HL-60 (cell line): ENCODE measurements at regions not wholly inside any gene's neighbourhood (a gene's known extent, or its start where the extent isn't known, plus 50 kb on each side); places are given as distances from the start of the nearest gene placed in this dataset.

Source experiments
- DNase-seq, 2 experiments: peaks; one replicate each; pipeline ENCODE4 v3.0.0-alpha.2; 2010 to 2020; ENCODE audit warnings: low read depth in 1 of 2, low spot score in 1 of 2
- H3K27ac ChIP-seq: fragments of 250-450 bp; sonication (Bioruptor Pico); replicated peaks from 2 replicates; pipeline ENCODE4 v1.5.1; 2020; ENCODE audit warnings: mild to moderate bottlenecking, moderate library complexity
- H3K27me3 ChIP-seq: fragments of 250-450 bp; sonication (Bioruptor Pico); 2 replicates; pipeline ENCODE4 v1.5.1; 2021; ENCODE audit warnings: mild to moderate bottlenecking, moderate library complexity; ENCODE audit not compliant: insufficient read depth, poor library complexity, severe bottlenecking
- H3K4me3 ChIP-seq: replicated peaks from 2 replicates; pipeline ENCODE4 v1.5.1; 2011; ENCODE audit warnings: mild to moderate bottlenecking, control low read depth, low read length; ENCODE audit not compliant: insufficient read depth
- GABPA ChIP-seq: IDR thresholded peaks from 2 replicates; pipeline ENCODE4 v1.6.1; 2012; ENCODE audit warnings: low read depth
- POLR2AphosphoS5 ChIP-seq: IDR thresholded peaks from 2 replicates; pipeline ENCODE4 v1.6.1; 2012; ENCODE audit warnings: low read depth
- REST ChIP-seq: IDR thresholded peaks from 2 replicates; pipeline ENCODE4 v1.6.1; 2012; ENCODE audit warnings: low read depth; ENCODE audit not compliant: insufficient replicate concordance
- SPI1 ChIP-seq: IDR thresholded peaks from 2 replicates; pipeline ENCODE4 v1.6.1; 2012; ENCODE audit warnings: low read depth, mild to moderate bottlenecking, borderline replicate concordance
- TF ChIP-seq, protein P1 (sequence below): IDR thresholded peaks from one replicate; pipeline ENCODE4 v1.5.1; 2011; ENCODE audit warnings: low read length, control low read depth, inconsistent platforms; ENCODE audit not compliant: insufficient read depth

DNA sequence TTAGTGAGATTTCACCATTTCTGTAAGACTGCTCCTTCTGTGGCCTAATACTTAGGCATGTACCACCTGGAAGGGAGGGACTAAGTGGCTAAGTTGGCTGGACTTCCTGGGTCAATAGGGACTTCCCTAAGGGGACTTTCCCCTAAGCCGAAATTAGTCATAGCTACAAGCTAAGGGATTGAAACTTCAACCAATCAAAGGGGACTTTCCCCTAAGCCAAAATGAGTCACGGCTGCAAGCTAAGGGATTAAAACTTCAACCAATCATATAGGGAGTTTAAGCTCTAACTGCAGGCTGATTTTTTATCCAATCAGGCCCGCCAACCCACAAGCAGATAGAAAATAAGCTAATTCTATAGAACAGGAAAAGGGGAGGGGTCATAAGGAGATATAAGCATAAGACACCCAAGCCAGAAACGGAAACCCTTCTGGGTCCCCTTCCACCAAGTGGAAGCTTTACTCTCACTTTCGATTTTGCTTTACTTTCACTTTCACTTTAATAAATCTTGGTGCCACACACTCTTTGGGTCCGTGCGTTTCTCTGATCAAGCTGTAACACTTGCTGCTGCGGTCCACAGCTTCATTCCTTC lies 382.8 kb downstream of the KLHL4 start:
- TF ChIP-seq REST (no peak), SPI1 (no peak), GABPA (no peak), POLR2AphosphoS5 (no peak)
- TF ChIP-seq, protein P1, sequence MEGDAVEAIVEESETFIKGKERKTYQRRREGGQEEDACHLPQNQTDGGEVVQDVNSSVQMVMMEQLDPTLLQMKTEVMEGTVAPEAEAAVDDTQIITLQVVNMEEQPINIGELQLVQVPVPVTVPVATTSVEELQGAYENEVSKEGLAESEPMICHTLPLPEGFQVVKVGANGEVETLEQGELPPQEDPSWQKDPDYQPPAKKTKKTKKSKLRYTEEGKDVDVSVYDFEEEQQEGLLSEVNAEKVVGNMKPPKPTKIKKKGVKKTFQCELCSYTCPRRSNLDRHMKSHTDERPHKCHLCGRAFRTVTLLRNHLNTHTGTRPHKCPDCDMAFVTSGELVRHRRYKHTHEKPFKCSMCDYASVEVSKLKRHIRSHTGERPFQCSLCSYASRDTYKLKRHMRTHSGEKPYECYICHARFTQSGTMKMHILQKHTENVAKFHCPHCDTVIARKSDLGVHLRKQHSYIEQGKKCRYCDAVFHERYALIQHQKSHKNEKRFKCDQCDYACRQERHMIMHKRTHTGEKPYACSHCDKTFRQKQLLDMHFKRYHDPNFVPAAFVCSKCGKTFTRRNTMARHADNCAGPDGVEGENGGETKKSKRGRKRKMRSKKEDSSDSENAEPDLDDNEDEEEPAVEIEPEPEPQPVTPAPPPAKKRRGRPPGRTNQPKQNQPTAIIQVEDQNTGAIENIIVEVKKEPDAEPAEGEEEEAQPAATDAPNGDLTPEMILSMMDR = no peak
- DNase-seq = no peak
- Histone ChIP-seq H3K27ac (no peak overlapping the region), H3K27me3 (no peaks in the 10 kb centered on the region), H3K4me3 (no peak overlapping the region)

DNA sequence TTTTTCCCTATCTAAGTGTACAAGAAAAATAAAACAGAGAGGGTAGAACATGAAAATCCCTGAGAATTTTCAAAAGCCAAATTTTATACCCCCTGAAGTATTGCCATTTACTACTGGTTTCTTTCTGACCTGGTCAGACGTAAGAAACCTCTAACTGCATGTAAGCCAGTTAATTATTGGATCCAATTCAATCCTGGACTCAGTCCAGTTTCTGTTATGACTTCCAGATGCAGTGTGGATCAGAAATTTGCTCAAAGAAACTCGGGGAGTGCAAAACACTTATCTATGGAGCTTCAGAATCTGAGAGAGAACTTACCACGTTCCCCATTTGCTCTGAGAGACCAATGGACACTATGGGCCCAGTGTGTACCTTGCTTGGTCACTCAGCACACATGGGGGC lies 383.5 kb downstream of the KLHL4 start:
- Histone ChIP-seq H3K4me3 (no peak overlapping the region), H3K27me3 (no peaks in the 10 kb centered on the region), H3K27ac (no peak overlapping the region)
- TF ChIP-seq POLR2AphosphoS5 = no peak
- no peak for DNase-seq

- H3K27me3 ChIP-seq = no peaks in the 10 kb centered on the region
- H3K27ac ChIP-seq = no peak overlapping the region
- no peak for DNase-seq
- no peak overlapping the region for H3K4me3 ChIP-seq
- no peak for TF ChIP-seq GABPA
- TF ChIP-seq SPI1 = no peak
- no peak for TF ChIP-seq POLR2AphosphoS5
- TF ChIP-seq, protein P1 = no peak
- TF ChIP-seq REST = no peak
These were observed 397.1 kb downstream of the KLHL4 start for GRCh38 chrX:87914726-87915125.

GRCh38 chrX:87924619-87925018 lies 407.0 kb downstream of the KLHL4 start:
- no peak for DNase-seq
- TF ChIP-seq SPI1 = no peak
- no peak for TF ChIP-seq GABPA
- TF ChIP-seq REST = no peak
- TF ChIP-seq POLR2AphosphoS5 = no peak
- TF ChIP-seq, protein P1 = no peak
- Histone ChIP-seq H3K27ac (no peak overlapping the region), H3K4me3 (no peak overlapping the region), H3K27me3 (no peaks in the 10 kb centered on the region)
